ENCODE measurements at regions not wholly inside any gene's neighbourhood (a gene's known extent, or its start where the extent isn't known, plus 50 kb on each side); places are given as distances from the start of the nearest gene placed in this dataset.

- H3K27ac ChIP-seq (ENCODE audit: low read depth, low read length): no peak overlapping the region
- H3K36me3 Mint-ChIP-seq (ENCODE audit: low read depth, unreplicated experiment): no peaks in the 10 kb centered on the region
These were observed 455.1 kb downstream of the BTG1 start for GRCh38 chr12:91690531-91690930.

DNA sequence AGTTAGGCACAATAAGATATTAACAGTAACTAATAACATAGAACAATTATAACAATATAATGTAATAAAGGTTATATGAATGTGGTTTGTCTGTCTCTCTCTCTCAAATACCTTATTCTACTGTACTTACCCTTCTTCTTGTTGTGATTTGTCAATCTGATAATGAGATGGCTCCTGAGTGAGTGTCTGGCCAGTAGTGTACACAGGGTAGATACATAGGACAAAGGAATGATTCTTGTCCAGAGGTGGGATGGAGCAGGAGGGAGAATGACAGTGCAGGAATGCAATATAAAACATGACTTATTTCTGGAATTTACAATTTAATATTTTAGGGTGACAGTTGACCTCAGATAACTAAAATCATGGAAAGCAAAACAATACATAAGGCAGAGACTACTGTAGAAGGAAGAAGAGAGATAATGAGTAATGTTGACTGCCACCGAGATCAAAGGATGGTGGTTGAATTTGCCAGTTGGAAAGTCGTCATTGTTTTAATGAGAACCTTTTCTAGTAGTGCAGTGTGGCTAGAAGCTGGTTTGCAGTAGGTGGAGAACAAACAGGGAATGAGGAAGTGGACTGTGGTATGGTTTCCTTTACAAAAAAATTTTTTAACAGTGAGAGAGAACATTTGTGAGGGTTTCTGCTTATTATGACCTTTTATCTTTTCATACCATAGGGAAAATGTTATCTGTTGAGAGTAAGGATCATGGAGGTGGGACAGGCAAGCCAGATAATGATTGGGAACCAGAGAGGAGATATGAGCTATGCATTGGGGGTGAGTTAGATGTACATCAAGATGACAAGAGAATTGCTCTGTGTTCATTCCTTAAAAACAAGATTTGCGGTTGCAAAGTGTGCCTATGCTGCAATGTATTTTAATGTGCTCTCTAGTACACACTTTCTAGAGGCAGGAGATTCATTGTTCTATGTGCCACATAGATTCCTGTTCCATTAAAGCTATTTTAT lies 458.3 kb downstream of the BTG1 start:
- Mint-ChIP-seq H3K36me3 (ENCODE audit: low read depth, unreplicated experiment) (no peaks in the 10 kb centered on the region), H3K4me3 (ENCODE audit: unreplicated experiment) (no peak overlapping the region), H3K9me3 (ENCODE audit: unreplicated experiment) (no peaks in the 10 kb centered on the region), H3K27ac (ENCODE audit: unreplicated experiment) (no peak overlapping the region), H3K4me1 (ENCODE audit: low read depth, unreplicated experiment) (peaks cover 8% of the 10 kb centered on the region), H3K27me3 (ENCODE audit: low read depth, unreplicated experiment) (no peaks in the 10 kb centered on the region)
- Histone ChIP-seq H3K4me1 (ENCODE audit: insufficient read depth, low read length) (peaks cover 11% of the 10 kb centered on the region), H3K27me3 (ENCODE audit: insufficient read depth, low read length) (no peaks in the 10 kb centered on the region), H3K79me2 (ENCODE audit: insufficient read depth, low read length) (no peaks in the 10 kb centered on the region), H2AFZ (ENCODE audit: low read depth, low read length) (no peak overlapping the region), H3K9ac (ENCODE audit: low read length) (no peak overlapping the region), H3K4me2 (ENCODE audit: low read length) (peak overlapping the region; percentile 19), H3K27ac (ENCODE audit: low read depth, low read length) (peak overlapping the region; percentile 30), H3K9me3 (ENCODE audit: insufficient read depth, low read depth, low read length) (no peaks in the 10 kb centered on the region), H4K20me1 (ENCODE audit: insufficient read depth, low read length) (no peaks in the 10 kb centered on the region), H3K36me3 (ENCODE audit: insufficient read depth, low read length) (no peaks in the 10 kb centered on the region), H3K4me3 (ENCODE audit: insufficient read depth, low read depth, low read length) (no peak overlapping the region)
- no peak for TF ChIP-seq EZH2 (IDR thresholded peaks at IDR 0.05; ENCODE audit: insufficient read depth, low read length)
- TF ChIP-seq, protein P1, sequence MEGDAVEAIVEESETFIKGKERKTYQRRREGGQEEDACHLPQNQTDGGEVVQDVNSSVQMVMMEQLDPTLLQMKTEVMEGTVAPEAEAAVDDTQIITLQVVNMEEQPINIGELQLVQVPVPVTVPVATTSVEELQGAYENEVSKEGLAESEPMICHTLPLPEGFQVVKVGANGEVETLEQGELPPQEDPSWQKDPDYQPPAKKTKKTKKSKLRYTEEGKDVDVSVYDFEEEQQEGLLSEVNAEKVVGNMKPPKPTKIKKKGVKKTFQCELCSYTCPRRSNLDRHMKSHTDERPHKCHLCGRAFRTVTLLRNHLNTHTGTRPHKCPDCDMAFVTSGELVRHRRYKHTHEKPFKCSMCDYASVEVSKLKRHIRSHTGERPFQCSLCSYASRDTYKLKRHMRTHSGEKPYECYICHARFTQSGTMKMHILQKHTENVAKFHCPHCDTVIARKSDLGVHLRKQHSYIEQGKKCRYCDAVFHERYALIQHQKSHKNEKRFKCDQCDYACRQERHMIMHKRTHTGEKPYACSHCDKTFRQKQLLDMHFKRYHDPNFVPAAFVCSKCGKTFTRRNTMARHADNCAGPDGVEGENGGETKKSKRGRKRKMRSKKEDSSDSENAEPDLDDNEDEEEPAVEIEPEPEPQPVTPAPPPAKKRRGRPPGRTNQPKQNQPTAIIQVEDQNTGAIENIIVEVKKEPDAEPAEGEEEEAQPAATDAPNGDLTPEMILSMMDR (IDR thresholded peaks at IDR 0.05; ENCODE audit: insufficient read depth, low read depth, low read length): no peak
- DNase-seq (ENCODE audit: low read depth) (peak; percentile 61), FAIRE-seq (no peak)

More at GRCh38 chr12:91690531-91690930, 455.1 kb downstream of the BTG1 start:
- Histone ChIP-seq H2AFZ (ENCODE audit: low read depth, low read length) (no peak overlapping the region), H3K36me3 (ENCODE audit: insufficient read depth, low read length) (no peaks in the 10 kb centered on the region), H3K4me1 (ENCODE audit: insufficient read depth, low read length) (peaks cover 11% of the 10 kb centered on the region), H3K4me2 (ENCODE audit: low read length) (no peak overlapping the region), H3K79me2 (ENCODE audit: insufficient read depth, low read length) (no peaks in the 10 kb centered on the region), H3K4me3 (ENCODE audit: insufficient read depth, low read depth, low read length) (no peak overlapping the region), H4K20me1 (ENCODE audit: insufficient read depth, low read length) (no peaks in the 10 kb centered on the region), H3K9me3 (ENCODE audit: insufficient read depth, low read depth, low read length) (no peaks in the 10 kb centered on the region), H3K27me3 (ENCODE audit: insufficient read depth, low read length) (no peaks in the 10 kb centered on the region), H3K9ac (ENCODE audit: low read length) (no peak overlapping the region)
- H3K27me3 Mint-ChIP-seq (ENCODE audit: low read depth, unreplicated experiment): no peaks in the 10 kb centered on the region
- H3K27ac Mint-ChIP-seq (ENCODE audit: unreplicated experiment): no peak overlapping the region
- FAIRE-seq: no peak
- TF ChIP-seq, protein P1 (IDR thresholded peaks at IDR 0.05; ENCODE audit: insufficient read depth, low read depth, low read length): no peak
- no peak for TF ChIP-seq EZH2 (IDR thresholded peaks at IDR 0.05; ENCODE audit: insufficient read depth, low read length)
- DNase-seq (ENCODE audit: low read depth): no peak
- H3K4me1 Mint-ChIP-seq (ENCODE audit: low read depth, unreplicated experiment): peaks cover 8% of the 10 kb centered on the region
- H3K9me3 Mint-ChIP-seq (ENCODE audit: unreplicated experiment): no peaks in the 10 kb centered on the region
- no peak overlapping the region for H3K4me3 Mint-ChIP-seq (ENCODE audit: unreplicated experiment)

GRCh38 chr12:91685917-91686316 lies 459.7 kb downstream of the BTG1 start:
- no peaks in the 10 kb centered on the region for H3K9me3 Mint-ChIP-seq (ENCODE audit: unreplicated experiment)
- H3K27me3 Mint-ChIP-seq (ENCODE audit: low read depth, unreplicated experiment): no peaks in the 10 kb centered on the region
- DNase-seq (ENCODE audit: low read depth): peak; percentile 61
- Histone ChIP-seq H3K36me3 (ENCODE audit: insufficient read depth, low read length) (no peaks in the 10 kb centered on the region), H3K4me2 (ENCODE audit: low read length) (peak overlapping the region; percentile 23), H2AFZ (ENCODE audit: low read depth, low read length) (no peak overlapping the region), H3K79me2 (ENCODE audit: insufficient read depth, low read length) (no peaks in the 10 kb centered on the region), H4K20me1 (ENCODE audit: insufficient read depth, low read length) (no peaks in the 10 kb centered on the region), H3K4me3 (ENCODE audit: insufficient read depth, low read depth, low read length) (no peak overlapping the region), H3K27me3 (ENCODE audit: insufficient read depth, low read length) (no peaks in the 10 kb centered on the region), H3K9ac (ENCODE audit: low read length) (no peak overlapping the region), H3K9me3 (ENCODE audit: insufficient read depth, low read depth, low read length) (no peaks in the 10 kb centered on the region), H3K4me1 (ENCODE audit: insufficient read depth, low read length) (peaks cover 11% of the 10 kb centered on the region), H3K27ac (ENCODE audit: low read depth, low read length) (no peak overlapping the region)
- H3K36me3 Mint-ChIP-seq (ENCODE audit: low read depth, unreplicated experiment): no peaks in the 10 kb centered on the region
- H3K4me3 Mint-ChIP-seq (ENCODE audit: unreplicated experiment): no peak overlapping the region
- peaks cover 8% of the 10 kb centered on the region for H3K4me1 Mint-ChIP-seq (ENCODE audit: low read depth, unreplicated experiment)
- H3K27ac Mint-ChIP-seq (ENCODE audit: unreplicated experiment): no peak overlapping the region
- no peak for FAIRE-seq
- TF ChIP-seq, protein P1 (IDR thresholded peaks at IDR 0.05; ENCODE audit: insufficient read depth, low read depth, low read length): no peak
- no peak for TF ChIP-seq EZH2 (IDR thresholded peaks at IDR 0.05; ENCODE audit: insufficient read depth, low read length)
